ENCODE measurements at regions not wholly inside any gene's neighbourhood (a gene's known extent, or its start where the extent isn't known, plus 50 kb on each side); places are given as distances from the start of the nearest gene placed in this dataset.

DNA sequence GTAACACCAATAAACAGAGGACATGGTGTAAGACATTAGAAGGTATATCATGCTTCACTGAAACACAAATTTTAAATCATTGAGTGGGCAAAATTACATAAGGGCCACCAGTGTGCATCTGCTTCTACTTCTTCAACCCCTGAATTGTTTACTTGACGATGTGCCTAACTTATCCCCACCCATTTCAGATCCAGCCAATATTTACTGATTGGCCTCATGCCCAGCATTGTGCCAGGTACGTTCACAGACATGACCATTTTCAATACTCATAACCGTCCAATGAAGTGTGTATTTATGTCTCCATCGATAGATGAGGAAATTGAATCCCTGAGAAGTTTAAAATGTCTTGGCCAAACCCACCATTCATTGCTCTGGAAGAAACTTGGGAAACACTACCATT, 208.3 kb upstream of the MID1 start:
- in situ Hi-C loops (cut with MboI; ENCODE audit: low sequenced_read_pairs) (no loop called here), dilution Hi-C loops (cut with HindIII; ENCODE audit: low sequenced_read_pairs, unreplicated experiment) (no loop called here), intact Hi-C loops (cut with micrococcal nuclease) (no loop called here)
- no peaks in the 10 kb centered on the region for H3K4me1 ChIP-seq (ENCODE audit: control insufficient read depth, insufficient read depth, low read length)
- no peaks in the 10 kb centered on the region for H3K27me3 ChIP-seq (ENCODE audit: control insufficient read depth, insufficient read depth, low read length)
- ATAC-seq (ENCODE audit: low read depth) (no peak), DNase-seq (no peak)
- no CpG with 5 or more reads among the region's 4 CpGs for WGBS, 2 experiments (ENCODE audit: extremely low coverage in 2 of 2, insufficient read length in 1 of 2)
- no TSS peak for BruUV-seq (replicated peaks)
- H2BK5ac ChIP-seq (ENCODE audit: low read depth, low read length, poor library complexity, severe bottlenecking) = no peak overlapping the region
- H4K8ac ChIP-seq (ENCODE audit: low read depth in 2 of 2, low read length in 2 of 2) = no peak overlapping the region
- CTCF ChIA-PET = no interaction called here
- no peak overlapping the region for H4K91ac ChIP-seq (ENCODE audit: insufficient read depth, low read depth, low read length)
- no peak overlapping the region for H2AK5ac ChIP-seq (ENCODE audit: low read depth, low read length)
- H2BK120ac ChIP-seq (ENCODE audit: low read depth, low read length) = no peak overlapping the region
- H3K27ac ChIP-seq (ENCODE audit: insufficient read depth, low read length) = no peak overlapping the region
- H2AFZ ChIP-seq (replicated peaks; ENCODE audit: low read length, poor library complexity) = no peak overlapping the region
- TF ChIP-seq POLR2A (IDR thresholded peaks at IDR 0.05; ENCODE audit: low read depth, low read length) = no peak
- no peak for TF ChIP-seq MAFK (IDR thresholded peaks at IDR 0.05; ENCODE audit: low read depth, low read length)
- TF ChIP-seq FOS (IDR thresholded peaks at IDR 0.05; ENCODE audit: low read depth, low read length) = no peak
- TF ChIP-seq MXI1 (IDR thresholded peaks at IDR 0.05; ENCODE audit: borderline replicate concordance, low read depth, low read length) = no peak
- TF ChIP-seq, protein P1, sequence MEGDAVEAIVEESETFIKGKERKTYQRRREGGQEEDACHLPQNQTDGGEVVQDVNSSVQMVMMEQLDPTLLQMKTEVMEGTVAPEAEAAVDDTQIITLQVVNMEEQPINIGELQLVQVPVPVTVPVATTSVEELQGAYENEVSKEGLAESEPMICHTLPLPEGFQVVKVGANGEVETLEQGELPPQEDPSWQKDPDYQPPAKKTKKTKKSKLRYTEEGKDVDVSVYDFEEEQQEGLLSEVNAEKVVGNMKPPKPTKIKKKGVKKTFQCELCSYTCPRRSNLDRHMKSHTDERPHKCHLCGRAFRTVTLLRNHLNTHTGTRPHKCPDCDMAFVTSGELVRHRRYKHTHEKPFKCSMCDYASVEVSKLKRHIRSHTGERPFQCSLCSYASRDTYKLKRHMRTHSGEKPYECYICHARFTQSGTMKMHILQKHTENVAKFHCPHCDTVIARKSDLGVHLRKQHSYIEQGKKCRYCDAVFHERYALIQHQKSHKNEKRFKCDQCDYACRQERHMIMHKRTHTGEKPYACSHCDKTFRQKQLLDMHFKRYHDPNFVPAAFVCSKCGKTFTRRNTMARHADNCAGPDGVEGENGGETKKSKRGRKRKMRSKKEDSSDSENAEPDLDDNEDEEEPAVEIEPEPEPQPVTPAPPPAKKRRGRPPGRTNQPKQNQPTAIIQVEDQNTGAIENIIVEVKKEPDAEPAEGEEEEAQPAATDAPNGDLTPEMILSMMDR (conservative IDR thresholded peaks at IDR 0.05; ENCODE audit: low read depth, low read length) = no peak
- TF ChIP-seq, protein P2, sequence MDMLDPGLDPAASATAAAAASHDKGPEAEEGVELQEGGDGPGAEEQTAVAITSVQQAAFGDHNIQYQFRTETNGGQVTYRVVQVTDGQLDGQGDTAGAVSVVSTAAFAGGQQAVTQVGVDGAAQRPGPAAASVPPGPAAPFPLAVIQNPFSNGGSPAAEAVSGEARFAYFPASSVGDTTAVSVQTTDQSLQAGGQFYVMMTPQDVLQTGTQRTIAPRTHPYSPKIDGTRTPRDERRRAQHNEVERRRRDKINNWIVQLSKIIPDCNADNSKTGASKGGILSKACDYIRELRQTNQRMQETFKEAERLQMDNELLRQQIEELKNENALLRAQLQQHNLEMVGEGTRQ (IDR thresholded peaks at IDR 0.05; ENCODE audit: low read depth, low read length) = no peak
- no peak for TF ChIP-seq CEBPB (IDR thresholded peaks at IDR 0.05; ENCODE audit: low read depth, low read length)
- no peak for TF ChIP-seq CHD1 (IDR thresholded peaks at IDR 0.05; ENCODE audit: low read depth, low read length)
- TF ChIP-seq, protein P3, sequence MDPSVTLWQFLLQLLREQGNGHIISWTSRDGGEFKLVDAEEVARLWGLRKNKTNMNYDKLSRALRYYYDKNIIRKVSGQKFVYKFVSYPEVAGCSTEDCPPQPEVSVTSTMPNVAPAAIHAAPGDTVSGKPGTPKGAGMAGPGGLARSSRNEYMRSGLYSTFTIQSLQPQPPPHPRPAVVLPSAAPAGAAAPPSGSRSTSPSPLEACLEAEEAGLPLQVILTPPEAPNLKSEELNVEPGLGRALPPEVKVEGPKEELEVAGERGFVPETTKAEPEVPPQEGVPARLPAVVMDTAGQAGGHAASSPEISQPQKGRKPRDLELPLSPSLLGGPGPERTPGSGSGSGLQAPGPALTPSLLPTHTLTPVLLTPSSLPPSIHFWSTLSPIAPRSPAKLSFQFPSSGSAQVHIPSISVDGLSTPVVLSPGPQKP (IDR thresholded peaks at IDR 0.05; ENCODE audit: borderline replicate concordance, low read depth, low read length) = no peak
- POLR2A ChIA-PET (ENCODE audit: unreplicated experiment) = no interaction called here
- no peaks in the 10 kb centered on the region for H3K9me1 ChIP-seq (ENCODE audit: insufficient read depth, low read length)
- no peak overlapping the region for H3K56ac ChIP-seq (ENCODE audit: extremely low read depth, insufficient read depth, low read length)
- H2BK20ac ChIP-seq (ENCODE audit: low read depth, low read length) = no peak overlapping the region
- no peaks in the 10 kb centered on the region for H3K79me1 ChIP-seq (ENCODE audit: low read depth in 1 of 2, low read length in 2 of 2)
- H3K4me2 ChIP-seq (ENCODE audit: low read depth, low read length) = no peak overlapping the region
- H3K36me3 ChIP-seq (ENCODE audit: control insufficient read depth, insufficient read depth, low read length) = no peaks in the 10 kb centered on the region
- H3K4ac ChIP-seq (ENCODE audit: low read depth, low read length) = no peak overlapping the region
- H3K18ac ChIP-seq (ENCODE audit: low read depth, low read length) = no peak overlapping the region
- H3K9me3 ChIP-seq (ENCODE audit: control insufficient read depth, insufficient read depth, low read length) = no peaks in the 10 kb centered on the region
- no peaks in the 10 kb centered on the region for H4K20me1 ChIP-seq (ENCODE audit: insufficient read depth, low read length)
- no peak overlapping the region for H2AK9ac ChIP-seq (replicated peaks; ENCODE audit: low read depth, low read length, poor library complexity)
- no peak overlapping the region for H3K9ac ChIP-seq (ENCODE audit: low read depth, low read length)
- H4K5ac ChIP-seq (ENCODE audit: low read depth, low read length) = no peak overlapping the region
- no peak overlapping the region for H2BK15ac ChIP-seq (ENCODE audit: low read depth, low read length)
- no peak overlapping the region for H3K4me3 ChIP-seq (ENCODE audit: insufficient read depth, low read depth, low read length)
- no peak overlapping the region for H3K23ac ChIP-seq (ENCODE audit: low read depth, low read length)
- no peak overlapping the region for H3K14ac ChIP-seq (replicated peaks; ENCODE audit: low read depth, low read length)
